ENCODE measurements at regions not wholly inside any gene's neighbourhood (a gene's known extent, or its start where the extent isn't known, plus 50 kb on each side); places are given as distances from the start of the nearest gene placed in this dataset.

GRCh38 chr20:58008413-58008812 lies 220.0 kb downstream of the ANKRD60 start:
- no peaks in the 10 kb centered on the region for H3K36me3 ChIP-seq (ENCODE audit: control insufficient read depth, insufficient read depth, low read length)
- H3K27me3 ChIP-seq (ENCODE audit: control insufficient read depth, insufficient read depth, low read length): no peaks in the 10 kb centered on the region
- intact Hi-C loops (cut with micrococcal nuclease): no loop called here
- no peak overlapping the region for H3K4me3 ChIP-seq (ENCODE audit: low read length)
- Mint-ChIP-seq H3K36me3 (no peaks in the 10 kb centered on the region), H3K9me3 (no peaks in the 10 kb centered on the region), H3K4me3 (no peak overlapping the region), H3K27ac (no peak overlapping the region), H3K27me3 (ENCODE audit: low read depth in 2 of 2) (peaks cover 6% of the 10 kb centered on the region in 2 donors), H3K4me1 (no peaks in the 10 kb centered on the region)
- no peaks in the 10 kb centered on the region for H3K9me3 ChIP-seq (ENCODE audit: control insufficient read depth, insufficient read depth, low read length)
- TF ChIP-seq CTCF (IDR thresholded peaks at IDR 0.05): no peak
- no peak for ATAC-seq
- 87% methylated on average over 13 of the region's 13 CpGs for WGBS (ENCODE audit: insufficient coverage)
- no peak overlapping the region for H3K27ac ChIP-seq (ENCODE audit: low read length)
- DNase-seq: no peak
- H3K4me1 ChIP-seq (ENCODE audit: control insufficient read depth, insufficient read depth, low read length): no peaks in the 10 kb centered on the region

- H3K4me1 ChIP-seq (ENCODE audit: control insufficient read depth, insufficient read depth, low read length): no peaks in the 10 kb centered on the region
Observed at GRCh38 chr20:58007947-58008346, 220.5 kb downstream of the ANKRD60 start.

GRCh38 chr20:58006346-58007316 lies 221.8 kb downstream of the ANKRD60 start:
- Mint-ChIP-seq H3K27ac (no peak overlapping the region), H3K4me1 (no peaks in the 10 kb centered on the region), H3K9me3 (no peaks in the 10 kb centered on the region), H3K27me3 (ENCODE audit: low read depth in 2 of 2) (peaks cover 6% of the 10 kb centered on the region in 2 donors), H3K36me3 (no peaks in the 10 kb centered on the region), H3K4me3 (no peak overlapping the region)
- H3K9me3 ChIP-seq (ENCODE audit: control insufficient read depth, insufficient read depth, low read length): no peaks in the 10 kb centered on the region
- H3K4me3 ChIP-seq (ENCODE audit: low read length): no peak overlapping the region
- DNase-seq (no peak), ATAC-seq (no peak)
- intact Hi-C loops (cut with micrococcal nuclease): no loop called here
- no peaks in the 10 kb centered on the region for H3K4me1 ChIP-seq (ENCODE audit: control insufficient read depth, insufficient read depth, low read length)
- 51% methylated on average over 10 of the region's 11 CpGs for WGBS (ENCODE audit: insufficient coverage)
- no peak for TF ChIP-seq CTCF (IDR thresholded peaks at IDR 0.05)
- H3K27me3 ChIP-seq (ENCODE audit: control insufficient read depth, insufficient read depth, low read length): no peaks in the 10 kb centered on the region
- H3K27ac ChIP-seq (ENCODE audit: low read length): no peak overlapping the region
- no peaks in the 10 kb centered on the region for H3K36me3 ChIP-seq (ENCODE audit: control insufficient read depth, insufficient read depth, low read length)

More at GRCh38 chr20:58007947-58008346, 220.5 kb downstream of the ANKRD60 start:
- DNase-seq (no peak), ATAC-seq (no peak)
- 97% methylated on average over 2 of the region's 2 CpGs for WGBS (ENCODE audit: insufficient coverage)
- Mint-ChIP-seq H3K4me3 (no peak overlapping the region), H3K27me3 (ENCODE audit: low read depth in 2 of 2) (peaks cover 6% of the 10 kb centered on the region in 2 donors), H3K4me1 (no peaks in the 10 kb centered on the region), H3K36me3 (no peaks in the 10 kb centered on the region), H3K27ac (no peak overlapping the region), H3K9me3 (no peaks in the 10 kb centered on the region)
- Histone ChIP-seq H3K4me3 (ENCODE audit: low read length) (no peak overlapping the region), H3K27me3 (ENCODE audit: control insufficient read depth, insufficient read depth, low read length) (no peaks in the 10 kb centered on the region), H3K27ac (ENCODE audit: low read length) (no peak overlapping the region), H3K36me3 (ENCODE audit: control insufficient read depth, insufficient read depth, low read length) (no peaks in the 10 kb centered on the region), H3K9me3 (ENCODE audit: control insufficient read depth, insufficient read depth, low read length) (no peaks in the 10 kb centered on the region)
- TF ChIP-seq CTCF (IDR thresholded peaks at IDR 0.05): no peak
- intact Hi-C loops (cut with micrococcal nuclease): no loop called here

All from natural killer cell (primary cell).